ENCODE measurements at regions not wholly inside any gene's neighbourhood (a gene's known extent, or its start where the extent isn't known, plus 50 kb on each side); places are given as distances from the start of the nearest gene placed in this dataset.
A peak's percentile ranks its signal among the peaks of the same experiment; 100 is the strongest.

GRCh38 chr9:13493697-13494096, 214.2 kb upstream of the MPDZ start:
- no peak overlapping the region for H3K4me3 ChIP-seq
- 93 to 96% methylated on average over 3 of the region's 3 CpGs for WGBS, 2 donors
- H3K4me1 ChIP-seq (ENCODE audit: control insufficient read depth in 5 of 5, insufficient read depth in 5 of 5, low read length in 5 of 5), result peaks cover 0 to 5% (median 0%) of the 10 kb centered on the region in 5 donors
- no peak overlapping the region for H3K9ac ChIP-seq (ENCODE audit: insufficient read depth in 1 of 2, low read length in 2 of 2)
- H3K27me3 ChIP-seq (ENCODE audit: control insufficient read depth in 3 of 3, insufficient read depth in 3 of 3, low read length in 2 of 3), result peaks cover 0 to 2% (median 0%) of the 10 kb centered on the region in 3 donors
- H3K36me3 ChIP-seq (ENCODE audit: control insufficient read depth in 4 of 4, insufficient read depth in 4 of 4, low read length in 4 of 4), result no peaks in the 10 kb centered on the region
- peaks cover 0 to 2% (median 0%) of the 10 kb centered on the region in 4 donors for H3K9me3 ChIP-seq (ENCODE audit: control insufficient read depth in 4 of 4, insufficient read depth in 3 of 4, low read length in 3 of 4)
- no peak overlapping the region for H3K27ac ChIP-seq (ENCODE audit: low read depth in 1 of 2, low read length in 1 of 2)
- ATAC-seq (ENCODE audit: insufficient read depth, low FRiP score) (no peak), DNase-seq (no peak)
- no peak for TF ChIP-seq CTCF (IDR thresholded peaks at IDR 0.05; ENCODE audit: control extremely low read depth, extremely low read depth)

GRCh38 chr9:13491493-13492424, 212.3 kb upstream of the MPDZ start:
- ATAC-seq (ENCODE audit: insufficient read depth, low FRiP score), result no peak
- H3K27ac ChIP-seq (ENCODE audit: low read depth in 1 of 2, low read length in 1 of 2), result no peak overlapping the region
- whole genome bisulfite sequencing, 2 donors, result 81% methylated on average over 11 of the region's 11 CpGs

GRCh38 chr9:13491138-13491492, 211.6 kb upstream of the MPDZ start:
- H3K4me3 ChIP-seq, result no peak overlapping the region
- WGBS, 2 donors, result 69 to 80% methylated on average over 1 of the region's 1 CpG
- H3K9ac ChIP-seq (ENCODE audit: insufficient read depth in 1 of 2, low read length in 2 of 2), result no peak overlapping the region
- DNase-seq (no peak), ATAC-seq (ENCODE audit: insufficient read depth, low FRiP score) (no peak)
- no peak for TF ChIP-seq CTCF (IDR thresholded peaks at IDR 0.05; ENCODE audit: control extremely low read depth, extremely low read depth)
- peaks cover 0 to 2% (median 0%) of the 10 kb centered on the region in 4 donors for H3K9me3 ChIP-seq (ENCODE audit: control insufficient read depth in 4 of 4, insufficient read depth in 3 of 4, low read length in 3 of 4)
- peaks cover 0 to 5% (median 0%) of the 10 kb centered on the region in 5 donors for H3K4me1 ChIP-seq (ENCODE audit: control insufficient read depth in 5 of 5, insufficient read depth in 5 of 5, low read length in 5 of 5)
- H3K27ac ChIP-seq (ENCODE audit: low read depth in 1 of 2, low read length in 1 of 2), result no peak overlapping the region
- no peaks in the 10 kb centered on the region for H3K36me3 ChIP-seq (ENCODE audit: control insufficient read depth in 4 of 4, insufficient read depth in 4 of 4, low read length in 4 of 4)
- H3K27me3 ChIP-seq (ENCODE audit: control insufficient read depth in 3 of 3, insufficient read depth in 3 of 3, low read length in 2 of 3), result peaks cover 0 to 2% (median 0%) of the 10 kb centered on the region in 3 donors

More at GRCh38 chr9:13491493-13492424, 212.3 kb upstream of the MPDZ start:
- Histone ChIP-seq H3K27me3 (ENCODE audit: control insufficient read depth in 3 of 3, insufficient read depth in 3 of 3, low read length in 2 of 3) (peaks cover 0 to 2% (median 0%) of the 10 kb centered on the region in 3 donors), H3K9ac (ENCODE audit: insufficient read depth in 1 of 2, low read length in 2 of 2) (no peak overlapping the region), H3K36me3 (ENCODE audit: control insufficient read depth in 4 of 4, insufficient read depth in 4 of 4, low read length in 4 of 4) (no peaks in the 10 kb centered on the region), H3K4me3 (no peak overlapping the region), H3K9me3 (ENCODE audit: control insufficient read depth in 4 of 4, insufficient read depth in 3 of 4, low read length in 3 of 4) (peaks cover 0 to 2% (median 0%) of the 10 kb centered on the region in 4 donors), H3K4me1 (ENCODE audit: control insufficient read depth in 5 of 5, insufficient read depth in 5 of 5, low read length in 5 of 5) (peaks cover 0 to 5% (median 0%) of the 10 kb centered on the region in 5 donors)
- DNase-seq, result peak in 1 of 3 donors; percentile 14
- TF ChIP-seq CTCF (IDR thresholded peaks at IDR 0.05; ENCODE audit: control extremely low read depth, extremely low read depth), result no peak
